B cell (primary cell): ENCODE measurements at regions not wholly inside any gene's neighbourhood (a gene's known extent, or its start where the extent isn't known, plus 50 kb on each side); places are given as distances from the start of the nearest gene placed in this dataset.

ENCODE experiments used
- ATAC-seq: fragments of 200-7000 bp; cut with Tn5 transposase; one replicate; pipeline ENCODE4 v1.10.0; 2021; ENCODE audit warnings: low read depth, mild to moderate bottlenecking, moderate number of reproducible peaks, moderate library complexity
- CTCF ChIA-PET: fragments of 350-600 bp; sonication (Branson Sonifier 250); formaldehyde crosslinking; loops from one replicate; lab custom pipeline; 2021; ENCODE audit warnings: antibody characterized with exemption, inconsistent platforms; lab: Charles Lee
- POLR2A ChIA-PET: fragments of 350-600 bp; sonication (Branson Sonifier 250); formaldehyde crosslinking; loops from one replicate; lab custom pipeline; 2021; ENCODE audit warnings: antibody characterized with exemption; lab: Charles Lee
- DNase-seq: peaks from one replicate; pipeline ENCODE4 v3.0.0; 2013
- H2AFZ ChIP-seq: 2 replicates; pipeline ENCODE4 v1.6.1; 2012; ENCODE audit warnings: mild to moderate bottlenecking, low read depth, low read length; ENCODE audit not compliant: insufficient read depth, poor library complexity, severe bottlenecking
- H3K27ac ChIP-seq, 2 donors: 1 replicate in 1 of 2; 2 replicates in 1 of 2; pipeline ENCODE4 v1.5.1; 2012 to 2013; ENCODE audit warnings: low read length in 2 of 2, mild to moderate bottlenecking in 2 of 2, moderate library complexity in 1 of 2
- H3K27me3 ChIP-seq, 4 experiments: fragments of 200-600 bp in 1 of 4; sonication (generic) in 1 of 4; replicated peaks in 1 of 4; 1 replicate in 2 of 4; 2 replicates in 2 of 4; pipeline versions ENCODE4 v1.6.1 to v1.7.0; 2013 to 2016; ENCODE audit warnings: low read length in 3 of 4, mild to moderate bottlenecking in 2 of 4, mixed read lengths in 1 of 4, moderate library complexity in 1 of 4; ENCODE audit not compliant: insufficient read depth in 4 of 4, control insufficient read depth in 3 of 4; ENCODE audit errors: control extremely low read depth in 1 of 4
- H3K36me3 ChIP-seq, 2 experiments: replicated peaks in 1 of 2; 1 replicate in 1 of 2; 2 replicates in 1 of 2; pipeline versions ENCODE4 v1.6.1 to v1.7.1; 2013; ENCODE audit warnings: low read length in 1 of 2; ENCODE audit not compliant: insufficient read depth in 2 of 2, control insufficient read depth in 1 of 2; ENCODE audit errors: control extremely low read depth in 1 of 2, extremely low read depth in 1 of 2
- H3K4me1 ChIP-seq, 2 donors: fragments of 200-600 bp in 1 of 2; sonication (generic) in 1 of 2; 1 replicate in 1 of 2; 2 replicates in 1 of 2; pipeline versions ENCODE4 v1.5.1 to v1.6.1; 2013 to 2017; ENCODE audit warnings: low read length in 2 of 2; ENCODE audit not compliant: control insufficient read depth in 2 of 2, insufficient read depth in 2 of 2
- H3K4me2 ChIP-seq: replicated peaks from 2 replicates; pipeline ENCODE3; 2012; ENCODE audit warnings: mild to moderate bottlenecking, low read depth, low read length; ENCODE audit not compliant: poor library complexity, severe bottlenecking
- H3K4me3 ChIP-seq, 5 experiments: fragments of 200-600 bp in 1 of 5; sonication (generic) in 1 of 5; 1 replicate in 3 of 5; 2 replicates in 2 of 5; pipeline versions ENCODE4 v1.5.1 to v1.7.0; 2011 to 2016; ENCODE audit warnings: low read length in 4 of 5, mild to moderate bottlenecking in 4 of 5, low read depth in 2 of 5, control low read depth in 1 of 5, moderate library complexity in 1 of 5; ENCODE audit not compliant: insufficient read depth in 1 of 5; ENCODE audit errors: control extremely low read depth in 1 of 5, extremely low read depth in 1 of 5
- H3K79me2 ChIP-seq: fragments of 200-600 bp; sonication (generic); one replicate; pipeline ENCODE4 v1.6.0; 2016; ENCODE audit warnings: low read length; ENCODE audit not compliant: control insufficient read depth, insufficient read depth
- H3K9ac ChIP-seq: fragments of 200-600 bp; sonication (generic); 2 replicates; pipeline ENCODE4 v1.6.1; 2017; ENCODE audit warnings: mild to moderate bottlenecking, low read length, moderate library complexity
- H3K9me3 ChIP-seq, 3 donors: one replicate each; pipeline versions ENCODE4 v1.6.1 to v1.7.1; 2013; ENCODE audit warnings: low read length in 2 of 3; ENCODE audit not compliant: control insufficient read depth in 2 of 3, insufficient read depth in 1 of 3; ENCODE audit errors: control extremely low read depth in 1 of 3
- H4K20me1 ChIP-seq: 2 replicates; pipeline ENCODE4 v1.6.0; 2012; ENCODE audit warnings: mild to moderate bottlenecking, low read length; ENCODE audit not compliant: insufficient read depth, control insufficient read depth, poor library complexity, severe bottlenecking
- H3K27ac Mint-ChIP-seq: one replicate; pipeline ENCODE4 v1.8.0; 2021; ENCODE audit warnings: mixed read lengths
- H3K27me3 Mint-ChIP-seq: one replicate; pipeline ENCODE4 v1.8.0; 2021; ENCODE audit warnings: mixed read lengths
- H3K4me1 Mint-ChIP-seq: one replicate; pipeline ENCODE4 v1.8.0; 2021; ENCODE audit warnings: mixed read lengths
- H3K4me3 Mint-ChIP-seq: one replicate; pipeline ENCODE4 v1.8.0; 2021; ENCODE audit warnings: mixed read lengths
- H3K9me3 Mint-ChIP-seq: one replicate; pipeline ENCODE4 v1.8.0; 2022; ENCODE audit warnings: mixed read lengths; ENCODE audit not compliant: insufficient read depth
- CTCF ChIP-seq: fragments of 200-600 bp; IDR thresholded peaks from one replicate; pipeline ENCODE4 v1.8.0; 2022; ENCODE audit warnings: antibody characterized with exemption, mild to moderate bottlenecking
- EZH2 ChIP-seq: IDR thresholded peaks from 2 replicates; pipeline ENCODE4 v1.6.1; 2012; ENCODE audit warnings: borderline replicate concordance, low read depth, mild to moderate bottlenecking, moderate library complexity, low read length; ENCODE audit not compliant: insufficient read depth, poor library complexity, severe bottlenecking
- WGBS: methylation state at CpG from one replicate; pipeline ENCODE4 v1.1.5; 2013; ENCODE audit warnings: missing lambda C conversion rate; ENCODE audit not compliant: insufficient coverage; 5-methylcytosine and 5-hydroxymethylcytosine counted together
- intact Hi-C: fragments of 100-400 bp; cut with micrococcal nuclease; formaldehyde crosslinking; loops from one replicate; pipeline ENCODE4 v1.10.0; 2022

- no peak for TF ChIP-seq EZH2
- no peak for TF ChIP-seq CTCF
- CTCF ChIA-PET: no interaction called here
- Mint-ChIP-seq H3K4me1 (no peaks in the 10 kb centered on the region), H3K9me3 (no peaks in the 10 kb centered on the region), H3K4me3 (no peak overlapping the region), H3K27ac (no peak overlapping the region), H3K27me3 (no peaks in the 10 kb centered on the region)
- Histone ChIP-seq H4K20me1 (no peaks in the 10 kb centered on the region), H3K36me3 (no peaks in the 10 kb centered on the region), H2AFZ (no peak overlapping the region), H3K27ac (no peak overlapping the region), H3K9ac (no peak overlapping the region), H3K4me1 (no peaks in the 10 kb centered on the region), H3K27me3 (no peaks in the 10 kb centered on the region), H3K4me2 (no peak overlapping the region), H3K9me3 (no peaks in the 10 kb centered on the region), H3K4me3 (no peak overlapping the region), H3K79me2 (no peaks in the 10 kb centered on the region)
- DNase-seq (no peak), ATAC-seq (no peak)
- no CpG with 5 or more reads among the region's 3 CpGs for WGBS
- POLR2A ChIA-PET: no interaction called here
- intact Hi-C loops: no loop called here
These were observed 1028.3 kb upstream of the NR2F2 start for GRCh38 chr15:95302206-95302605.

GRCh38 chr15:95302809-95303208 lies 1027.7 kb upstream of the NR2F2 start:
- H3K79me2 ChIP-seq: no peaks in the 10 kb centered on the region
- no peaks in the 10 kb centered on the region for H3K9me3 Mint-ChIP-seq
- no peaks in the 10 kb centered on the region for H3K4me1 Mint-ChIP-seq
- no peaks in the 10 kb centered on the region for H3K36me3 ChIP-seq
- no peak overlapping the region for H3K4me2 ChIP-seq
- no peak overlapping the region for H2AFZ ChIP-seq
- H3K27ac ChIP-seq: no peak overlapping the region
- TF ChIP-seq EZH2: no peak
- TF ChIP-seq CTCF: no peak
- H3K27me3 Mint-ChIP-seq: no peaks in the 10 kb centered on the region
- ChIA-PET POLR2A (no interaction called here), CTCF (no interaction called here)
- no peak for ATAC-seq
- no peaks in the 10 kb centered on the region for H4K20me1 ChIP-seq
- H3K9ac ChIP-seq: no peak overlapping the region
- H3K4me3 Mint-ChIP-seq: no peak overlapping the region
- no peaks in the 10 kb centered on the region for H3K27me3 ChIP-seq
- no peak overlapping the region for H3K4me3 ChIP-seq
- DNase-seq: no peak
- H3K4me1 ChIP-seq: no peaks in the 10 kb centered on the region
- no peaks in the 10 kb centered on the region for H3K9me3 ChIP-seq
- intact Hi-C loops: no loop called here
- H3K27ac Mint-ChIP-seq: no peak overlapping the region
- 17% methylated on average over 1 of the region's 6 CpGs for WGBS
